KMS-11 (cell line): ENCODE measurements at regions not wholly inside any gene's neighbourhood (a gene's known extent, or its start where the extent isn't known, plus 50 kb on each side); places are given as distances from the start of the nearest gene placed in this dataset.

Experiments used
- H2AFZ ChIP-seq: fragments of 200-600 bp; sonication (generic); 2 replicates; pipeline ENCODE4 v1.6.1; 2016; ENCODE audit warnings: antibody characterized with exemption, mixed run types, low read depth
- H3K27ac ChIP-seq: fragments of 200-600 bp; sonication (generic); 2 replicates; pipeline ENCODE4 v1.6.1; 2016; ENCODE audit warnings: mild to moderate bottlenecking, mixed run types
- H3K27me3 ChIP-seq: fragments of 200-600 bp; sonication (generic); 2 replicates; pipeline ENCODE4 v1.6.1; 2017; ENCODE audit warnings: mild to moderate bottlenecking, low read depth, mixed run types, moderate library complexity; ENCODE audit not compliant: insufficient read depth
- H3K36me3 ChIP-seq: fragments of 200-600 bp; sonication (generic); 2 replicates; pipeline ENCODE4 v1.6.1; 2017; ENCODE audit warnings: mild to moderate bottlenecking, mixed run types; ENCODE audit not compliant: insufficient read depth
- H3K4me1 ChIP-seq: fragments of 200-600 bp; sonication (generic); 2 replicates; pipeline ENCODE4 v1.6.1; 2016; ENCODE audit warnings: mild to moderate bottlenecking, low read depth, mixed run types; ENCODE audit not compliant: poor library complexity, severe bottlenecking
- H3K4me2 ChIP-seq: fragments of 200-600 bp; sonication (generic); 2 replicates; pipeline ENCODE4 v1.7.0; 2016; ENCODE audit warnings: mild to moderate bottlenecking, mixed run types
- H3K4me3 ChIP-seq: fragments of 200-600 bp; sonication (generic); IDR thresholded peaks from 2 replicates; pipeline ENCODE4 v1.6.1; 2017; ENCODE audit warnings: low read depth, low read length, mixed read lengths; ENCODE audit not compliant: insufficient read depth
- H3K79me2 ChIP-seq: fragments of 200-600 bp; sonication (generic); 2 replicates; pipeline ENCODE4 v1.6.1; 2016; ENCODE audit warnings: low read depth, mixed run types; ENCODE audit not compliant: insufficient read depth
- H3K9ac ChIP-seq: fragments of 200-600 bp; sonication (generic); 2 replicates; pipeline ENCODE4 v1.6.1; 2016; ENCODE audit warnings: mild to moderate bottlenecking, mixed run types
- H4K20me1 ChIP-seq: fragments of 200-600 bp; sonication (generic); 2 replicates; pipeline ENCODE4 v1.6.1; 2016; ENCODE audit warnings: mild to moderate bottlenecking, mixed run types; ENCODE audit not compliant: insufficient read depth
- TF ChIP-seq, protein P1 (sequence below): fragments of 200-600 bp; sonication (generic); conservative IDR thresholded peaks from 2 replicates; pipeline ENCODE4 v1.6.1; 2017; ENCODE audit warnings: low read depth, mild to moderate bottlenecking, antibody characterized with exemption, low read length, moderate library complexity, mixed read lengths

- H3K36me3 ChIP-seq, result no peaks in the 10 kb centered on the region
- TF ChIP-seq, protein P1, sequence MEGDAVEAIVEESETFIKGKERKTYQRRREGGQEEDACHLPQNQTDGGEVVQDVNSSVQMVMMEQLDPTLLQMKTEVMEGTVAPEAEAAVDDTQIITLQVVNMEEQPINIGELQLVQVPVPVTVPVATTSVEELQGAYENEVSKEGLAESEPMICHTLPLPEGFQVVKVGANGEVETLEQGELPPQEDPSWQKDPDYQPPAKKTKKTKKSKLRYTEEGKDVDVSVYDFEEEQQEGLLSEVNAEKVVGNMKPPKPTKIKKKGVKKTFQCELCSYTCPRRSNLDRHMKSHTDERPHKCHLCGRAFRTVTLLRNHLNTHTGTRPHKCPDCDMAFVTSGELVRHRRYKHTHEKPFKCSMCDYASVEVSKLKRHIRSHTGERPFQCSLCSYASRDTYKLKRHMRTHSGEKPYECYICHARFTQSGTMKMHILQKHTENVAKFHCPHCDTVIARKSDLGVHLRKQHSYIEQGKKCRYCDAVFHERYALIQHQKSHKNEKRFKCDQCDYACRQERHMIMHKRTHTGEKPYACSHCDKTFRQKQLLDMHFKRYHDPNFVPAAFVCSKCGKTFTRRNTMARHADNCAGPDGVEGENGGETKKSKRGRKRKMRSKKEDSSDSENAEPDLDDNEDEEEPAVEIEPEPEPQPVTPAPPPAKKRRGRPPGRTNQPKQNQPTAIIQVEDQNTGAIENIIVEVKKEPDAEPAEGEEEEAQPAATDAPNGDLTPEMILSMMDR, result no peak
- H3K27me3 ChIP-seq, result no peaks in the 10 kb centered on the region
- no peak overlapping the region for H2AFZ ChIP-seq
- no peak overlapping the region for H3K9ac ChIP-seq
- H4K20me1 ChIP-seq, result no peaks in the 10 kb centered on the region
- no peaks in the 10 kb centered on the region for H3K79me2 ChIP-seq
- H3K4me1 ChIP-seq, result no peaks in the 10 kb centered on the region
- H3K4me3 ChIP-seq, result no peak overlapping the region
- H3K4me2 ChIP-seq, result no peak overlapping the region
- no peak overlapping the region for H3K27ac ChIP-seq
Observed at GRCh38 chr10:9868499-9868898, 1149.2 kb upstream of the CELF2 start.

GRCh38 chr10:9869205-9869604 is 1148.5 kb upstream of the CELF2 start:
- Histone ChIP-seq H3K4me1 (no peaks in the 10 kb centered on the region), H4K20me1 (no peaks in the 10 kb centered on the region), H3K27ac (no peak overlapping the region), H2AFZ (no peak overlapping the region), H3K36me3 (no peaks in the 10 kb centered on the region), H3K4me3 (no peak overlapping the region), H3K27me3 (no peaks in the 10 kb centered on the region), H3K9ac (no peak overlapping the region), H3K79me2 (no peaks in the 10 kb centered on the region), H3K4me2 (no peak overlapping the region)
- TF ChIP-seq, protein P1, result no peak

DNA sequence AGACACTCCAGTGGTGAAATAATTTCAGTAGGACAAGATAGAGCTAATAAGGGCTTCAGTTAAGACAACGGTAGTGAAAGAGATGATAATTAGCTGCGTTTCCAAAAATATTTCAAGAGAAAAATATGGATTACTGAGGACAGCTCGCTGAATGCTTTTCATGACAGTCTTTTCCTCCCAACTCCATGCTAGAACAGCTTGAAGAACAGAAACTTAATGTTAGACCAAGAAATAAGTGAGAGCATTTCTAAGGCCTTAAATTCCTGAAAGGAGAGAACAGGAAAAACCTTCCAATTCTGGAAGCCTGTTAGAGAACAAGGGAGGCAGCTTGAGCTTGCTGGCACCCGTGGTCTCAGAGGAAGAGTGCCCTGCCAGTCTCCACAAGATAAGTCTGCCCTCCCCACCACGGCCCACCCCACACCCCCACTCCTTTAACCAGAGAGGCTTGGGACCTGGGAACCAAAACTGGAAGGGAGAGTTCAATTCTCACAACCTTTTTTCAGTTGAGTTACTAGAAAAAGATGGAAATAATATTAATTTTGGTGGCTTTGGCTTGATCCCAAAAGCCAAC is 1148.0 kb upstream of the CELF2 start:
- Histone ChIP-seq H3K27me3 (no peaks in the 10 kb centered on the region), H4K20me1 (no peaks in the 10 kb centered on the region), H2AFZ (no peak overlapping the region), H3K79me2 (no peaks in the 10 kb centered on the region), H3K36me3 (no peaks in the 10 kb centered on the region), H3K27ac (no peak overlapping the region), H3K9ac (no peak overlapping the region), H3K4me3 (no peak overlapping the region), H3K4me1 (no peaks in the 10 kb centered on the region), H3K4me2 (no peak overlapping the region)
- TF ChIP-seq, protein P1, result no peak

GRCh38 chr10:9875353-9875752 is 1142.3 kb upstream of the CELF2 start:
- Histone ChIP-seq H3K4me2 (no peak overlapping the region), H3K27ac (no peak overlapping the region), H3K79me2 (no peaks in the 10 kb centered on the region), H3K27me3 (no peaks in the 10 kb centered on the region), H3K4me1 (no peaks in the 10 kb centered on the region), H3K36me3 (no peaks in the 10 kb centered on the region), H3K9ac (no peak overlapping the region), H3K4me3 (no peak overlapping the region), H2AFZ (no peak overlapping the region), H4K20me1 (no peaks in the 10 kb centered on the region)
- TF ChIP-seq, protein P1, result no peak
